Uterus (tissue), 2 donors: ENCODE measurements at regions not wholly inside any gene's neighbourhood (a gene's known extent, or its start where the extent isn't known, plus 50 kb on each side); places are given as distances from the start of the nearest gene placed in this dataset.

Source experiments
- POLR2A ChIP-seq, 2 donors: fragments of 450-650 bp; IDR thresholded peaks; one replicate each; pipeline ENCODE4 v1.6.1; 2016; ENCODE audit warnings: antibody characterized with exemption in 2 of 2, mild to moderate bottlenecking in 1 of 2, moderate library complexity in 1 of 2
- TF ChIP-seq, protein P1 (sequence below), 4 experiments: fragments of 200-600 bp in 2 of 4; fragments of 450-650 bp in 2 of 4; sonication (generic) in 2 of 4; IDR thresholded peaks; one replicate each; pipeline ENCODE4 v1.5.1; 2016 to 2019; ENCODE audit warnings: antibody characterized with exemption in 4 of 4, mild to moderate bottlenecking in 2 of 4, moderate library complexity in 1 of 4

DNA sequence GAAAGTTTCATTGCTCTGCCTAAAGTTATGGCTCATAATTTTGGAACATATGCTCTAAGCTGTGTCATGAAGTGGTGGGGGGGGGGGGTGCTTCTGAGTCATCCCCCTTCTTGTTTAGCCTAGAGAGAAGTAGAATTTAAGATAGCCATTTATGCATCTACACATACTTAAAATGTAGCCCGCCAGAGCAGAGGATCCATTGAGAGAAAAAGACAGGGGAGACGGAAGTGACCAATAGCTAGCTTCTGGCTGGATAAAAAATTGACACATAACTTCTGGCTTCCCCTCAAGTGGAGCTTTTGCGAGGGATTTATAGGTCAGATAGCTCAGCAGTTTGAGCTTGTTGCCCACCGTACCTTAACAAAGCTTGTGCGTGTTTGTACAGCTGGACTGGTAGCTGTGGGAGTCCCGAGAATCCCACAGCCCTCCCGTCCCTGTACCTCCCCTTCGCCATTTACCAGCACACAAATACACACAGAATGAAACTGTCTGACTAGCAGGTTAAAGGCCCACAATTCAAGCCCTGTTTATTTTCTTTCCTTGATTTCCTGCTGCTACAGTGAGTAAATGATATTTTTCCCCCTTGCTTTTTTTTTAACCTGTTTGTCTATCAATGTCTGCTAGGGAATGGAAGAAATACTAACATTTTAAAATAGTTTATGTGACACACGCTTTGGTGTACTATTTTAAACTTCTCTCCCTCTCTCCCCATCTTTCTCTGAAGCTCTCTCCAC lies 232.6 kb upstream of the FERD3L start:
- TF ChIP-seq, protein P1, sequence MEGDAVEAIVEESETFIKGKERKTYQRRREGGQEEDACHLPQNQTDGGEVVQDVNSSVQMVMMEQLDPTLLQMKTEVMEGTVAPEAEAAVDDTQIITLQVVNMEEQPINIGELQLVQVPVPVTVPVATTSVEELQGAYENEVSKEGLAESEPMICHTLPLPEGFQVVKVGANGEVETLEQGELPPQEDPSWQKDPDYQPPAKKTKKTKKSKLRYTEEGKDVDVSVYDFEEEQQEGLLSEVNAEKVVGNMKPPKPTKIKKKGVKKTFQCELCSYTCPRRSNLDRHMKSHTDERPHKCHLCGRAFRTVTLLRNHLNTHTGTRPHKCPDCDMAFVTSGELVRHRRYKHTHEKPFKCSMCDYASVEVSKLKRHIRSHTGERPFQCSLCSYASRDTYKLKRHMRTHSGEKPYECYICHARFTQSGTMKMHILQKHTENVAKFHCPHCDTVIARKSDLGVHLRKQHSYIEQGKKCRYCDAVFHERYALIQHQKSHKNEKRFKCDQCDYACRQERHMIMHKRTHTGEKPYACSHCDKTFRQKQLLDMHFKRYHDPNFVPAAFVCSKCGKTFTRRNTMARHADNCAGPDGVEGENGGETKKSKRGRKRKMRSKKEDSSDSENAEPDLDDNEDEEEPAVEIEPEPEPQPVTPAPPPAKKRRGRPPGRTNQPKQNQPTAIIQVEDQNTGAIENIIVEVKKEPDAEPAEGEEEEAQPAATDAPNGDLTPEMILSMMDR (IDR thresholded peaks at IDR 0.05) = no peak
- TF ChIP-seq POLR2A (IDR thresholded peaks at IDR 0.05) = no peak
